HEK293 (cell line): ENCODE measurements at regions not wholly inside any gene's neighbourhood (a gene's known extent, or its start where the extent isn't known, plus 50 kb on each side); places are given as distances from the start of the nearest gene placed in this dataset.

Experiments used
- CTCF ChIA-PET: fragments of 350-600 bp; formaldehyde crosslinking; extraction: SDS; loops from one replicate; lab custom pipeline; 2021; ENCODE audit warnings: antibody characterized with exemption; lab: Yijun Ruan, JAX
- POLR2A ChIA-PET: fragments of 300-600 bp; formaldehyde crosslinking; extraction: SDS; loops from one replicate; lab custom pipeline; 2020; ENCODE audit warnings: antibody characterized with exemption, inconsistent platforms; lab: Yijun Ruan, JAX
- H3K27ac ChIP-seq: fragments of 200-500 bp; sonication (Bioruptor generic); 2 replicates; pipeline ENCODE4 v1.5.1; 2014; ENCODE audit warnings: low read depth, low read length, control low read depth, inconsistent platforms; ENCODE audit errors: extremely low read depth
- H3K36me3 ChIP-seq, 2 experiments: fragments of 200-500 bp in 1 of 2; sonication (Bioruptor generic) in 1 of 2; 1 replicate in 1 of 2; 2 replicates in 1 of 2; pipeline ENCODE4 v1.5.1; 2014 to 2017; ENCODE audit warnings: inconsistent platforms in 2 of 2, low read length in 2 of 2; ENCODE audit not compliant: control insufficient read depth in 2 of 2, insufficient read depth in 1 of 2
- H3K4me1 ChIP-seq: fragments of 200-500 bp; sonication (Bioruptor generic); 2 replicates; pipeline ENCODE4 v1.5.1; 2014; ENCODE audit warnings: mild to moderate bottlenecking, low read length, inconsistent platforms; ENCODE audit not compliant: control insufficient read depth, insufficient read depth
- H3K4me3 ChIP-seq: 2 replicates; pipeline ENCODE4 v1.5.1; 2011; ENCODE audit warnings: low read depth, mild to moderate bottlenecking, control low read depth, low read length, moderate library complexity
- H3K9me3 ChIP-seq: fragments of 200-500 bp; sonication (Bioruptor generic); 2 replicates; pipeline ENCODE4 v1.5.1; 2014; ENCODE audit warnings: low read depth, low read length, inconsistent platforms; ENCODE audit not compliant: control insufficient read depth, insufficient read depth
- BCL11B ChIP-seq: fragments of 450-650 bp; formaldehyde crosslinking; IDR thresholded peaks from 2 replicates; pipeline ENCODE4 v1.5.1; 2016; ENCODE audit warnings: low read depth, missing biosample characterization, missing genetic modification characterization
- FEZF1 ChIP-seq: fragments of 450-650 bp; formaldehyde crosslinking; IDR thresholded peaks from 2 replicates; pipeline ENCODE4 v1.5.1; 2016; ENCODE audit warnings: missing biosample characterization, missing genetic modification characterization
- GLI4 ChIP-seq: fragments of 450-650 bp; formaldehyde crosslinking; IDR thresholded peaks from 2 replicates; pipeline ENCODE4 v1.5.1; 2016; ENCODE audit warnings: missing biosample characterization, missing genetic modification characterization
- GLIS1 ChIP-seq: fragments of 450-650 bp; formaldehyde crosslinking; IDR thresholded peaks from 2 replicates; pipeline ENCODE4 v1.5.1; 2016; ENCODE audit warnings: missing biosample characterization, missing genetic modification characterization
- YY2 ChIP-seq: fragments of 450-650 bp; formaldehyde crosslinking; IDR thresholded peaks from 2 replicates; pipeline ENCODE4 v1.5.1; 2016; ENCODE audit warnings: missing biosample characterization, missing genetic modification characterization
- ZBTB20 ChIP-seq: fragments of 450-650 bp; formaldehyde crosslinking; IDR thresholded peaks from 2 replicates; pipeline ENCODE4 v1.5.1; 2016; ENCODE audit warnings: missing biosample characterization, missing genetic modification characterization
- ZNF114 ChIP-seq: fragments of 450-650 bp; formaldehyde crosslinking; IDR thresholded peaks from 2 replicates; pipeline ENCODE4 v1.5.0; 2017; ENCODE audit warnings: missing biosample characterization, missing genetic modification characterization
- ZNF132 ChIP-seq: fragments of 450-650 bp; formaldehyde crosslinking; IDR thresholded peaks from 2 replicates; pipeline ENCODE4 v1.5.1; 2017; ENCODE audit warnings: missing biosample characterization, missing genetic modification characterization, borderline replicate concordance
- ZNF16 ChIP-seq: fragments of 450-650 bp; formaldehyde crosslinking; IDR thresholded peaks from 2 replicates; pipeline ENCODE4 v1.5.1; 2016; ENCODE audit warnings: low read depth, missing biosample characterization, missing genetic modification characterization
- ZNF174 ChIP-seq: fragments of 450-650 bp; formaldehyde crosslinking; IDR thresholded peaks from 2 replicates; pipeline ENCODE4 v1.5.0; 2017; ENCODE audit warnings: missing biosample characterization, mild to moderate bottlenecking, missing genetic modification characterization
- ZNF2 ChIP-seq: fragments of 450-650 bp; formaldehyde crosslinking; IDR thresholded peaks from 2 replicates; pipeline ENCODE4 v1.5.1; 2016; ENCODE audit warnings: missing biosample characterization, missing genetic modification characterization
- ZNF311 ChIP-seq: fragments of 450-650 bp; formaldehyde crosslinking; IDR thresholded peaks from 2 replicates; pipeline ENCODE4 v1.5.1; 2017; ENCODE audit warnings: missing biosample characterization, missing genetic modification characterization, borderline replicate concordance
- ZNF341 ChIP-seq: fragments of 450-650 bp; formaldehyde crosslinking; IDR thresholded peaks from 2 replicates; pipeline ENCODE4; 2016; ENCODE audit warnings: low read depth, missing biosample characterization, missing genetic modification characterization
- ZNF391 ChIP-seq: fragments of 450-650 bp; formaldehyde crosslinking; IDR thresholded peaks from 2 replicates; pipeline ENCODE4 v1.5.1; 2016; ENCODE audit warnings: low read depth, missing biosample characterization, missing genetic modification characterization, borderline replicate concordance
- ZNF394 ChIP-seq: fragments of 450-650 bp; formaldehyde crosslinking; IDR thresholded peaks from 2 replicates; pipeline ENCODE4 v1.5.1; 2016; ENCODE audit warnings: missing biosample characterization, missing genetic modification characterization, mild to moderate bottlenecking, moderate library complexity, borderline replicate concordance
- ZNF416 ChIP-seq: fragments of 450-650 bp; formaldehyde crosslinking; IDR thresholded peaks from 2 replicates; pipeline ENCODE4 v1.5.1; 2016; ENCODE audit warnings: missing biosample characterization, missing genetic modification characterization
- ZNF521 ChIP-seq: fragments of 450-650 bp; formaldehyde crosslinking; IDR thresholded peaks from 2 replicates; pipeline ENCODE4 v1.5.1; 2017; ENCODE audit warnings: missing biosample characterization, mild to moderate bottlenecking, missing genetic modification characterization
- ZNF561 ChIP-seq: fragments of 450-650 bp; IDR thresholded peaks from 2 replicates; pipeline ENCODE4 v1.5.1; 2018; ENCODE audit warnings: missing biosample characterization, missing genetic modification characterization, borderline replicate concordance
- ZNF596 ChIP-seq: fragments of 450-650 bp; IDR thresholded peaks from 2 replicates; pipeline ENCODE4 v1.5.0; 2018; ENCODE audit warnings: missing biosample characterization, mild to moderate bottlenecking, missing genetic modification characterization, moderate library complexity
- ZNF623 ChIP-seq: fragments of 450-650 bp; formaldehyde crosslinking; IDR thresholded peaks from 2 replicates; pipeline ENCODE4 v1.5.1; 2016; ENCODE audit warnings: missing biosample characterization, missing genetic modification characterization
- ZNF626 ChIP-seq: fragments of 450-650 bp; sonication (Bioruptor Pico); formaldehyde crosslinking; IDR thresholded peaks from 2 replicates; pipeline ENCODE4 v1.5.1; 2018; ENCODE audit warnings: missing biosample characterization, missing genetic modification characterization, inconsistent platforms
- ZNF629 ChIP-seq: fragments of 450-650 bp; formaldehyde crosslinking; IDR thresholded peaks from 2 replicates; pipeline ENCODE4 v1.5.1; 2017; ENCODE audit warnings: missing biosample characterization, missing genetic modification characterization
- ZNF701 ChIP-seq: fragments of 450-650 bp; formaldehyde crosslinking; IDR thresholded peaks from 2 replicates; pipeline ENCODE4 v1.5.1; 2016; ENCODE audit warnings: missing biosample characterization, missing genetic modification characterization
- TF ChIP-seq, protein P1 (sequence below): fragments of 450-650 bp; formaldehyde crosslinking; IDR thresholded peaks from 2 replicates; pipeline ENCODE4 v1.5.1; 2017; ENCODE audit warnings: missing biosample characterization, missing genetic modification characterization
- TF ChIP-seq, protein P2 (sequence below): IDR thresholded peaks from 2 replicates; pipeline ENCODE4 v1.6.1; 2011; ENCODE audit warnings: mild to moderate bottlenecking, low read depth, low read length, borderline replicate concordance

DNA sequence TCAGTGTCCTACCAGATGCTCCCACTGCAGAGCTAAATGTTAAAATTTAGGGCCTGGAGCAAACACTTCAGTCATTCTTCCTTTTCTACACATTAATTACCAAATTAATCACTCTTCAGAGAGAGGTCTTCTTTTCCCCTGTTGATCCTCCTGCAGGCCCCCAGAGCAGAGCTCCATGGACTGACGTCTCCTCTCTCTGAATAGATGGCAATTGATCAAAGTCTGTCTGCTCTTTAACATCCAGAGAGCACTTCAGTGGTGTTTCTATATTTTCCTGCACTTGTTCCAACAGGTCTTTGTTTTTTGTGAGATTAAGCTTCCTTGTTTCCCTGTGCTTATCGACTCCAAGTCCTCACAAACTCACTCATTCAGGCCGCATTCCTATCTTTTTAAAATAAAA is 239.3 kb downstream of the SIPA1L2 start (continued):
- TF ChIP-seq, protein P1, sequence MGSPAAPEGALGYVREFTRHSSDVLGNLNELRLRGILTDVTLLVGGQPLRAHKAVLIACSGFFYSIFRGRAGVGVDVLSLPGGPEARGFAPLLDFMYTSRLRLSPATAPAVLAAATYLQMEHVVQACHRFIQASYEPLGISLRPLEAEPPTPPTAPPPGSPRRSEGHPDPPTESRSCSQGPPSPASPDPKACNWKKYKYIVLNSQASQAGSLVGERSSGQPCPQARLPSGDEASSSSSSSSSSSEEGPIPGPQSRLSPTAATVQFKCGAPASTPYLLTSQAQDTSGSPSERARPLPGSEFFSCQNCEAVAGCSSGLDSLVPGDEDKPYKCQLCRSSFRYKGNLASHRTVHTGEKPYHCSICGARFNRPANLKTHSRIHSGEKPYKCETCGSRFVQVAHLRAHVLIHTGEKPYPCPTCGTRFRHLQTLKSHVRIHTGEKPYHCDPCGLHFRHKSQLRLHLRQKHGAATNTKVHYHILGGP (tag by site-specific recombination): no peak
- TF ChIP-seq BCL11B (tag by site-specific recombination): no peak
- TF ChIP-seq ZNF701 (tag by site-specific recombination): no peak
- no peak for TF ChIP-seq ZBTB20 (tag by site-specific recombination)
- no peak for TF ChIP-seq ZNF174 (tag by site-specific recombination)
- TF ChIP-seq, protein P2, sequence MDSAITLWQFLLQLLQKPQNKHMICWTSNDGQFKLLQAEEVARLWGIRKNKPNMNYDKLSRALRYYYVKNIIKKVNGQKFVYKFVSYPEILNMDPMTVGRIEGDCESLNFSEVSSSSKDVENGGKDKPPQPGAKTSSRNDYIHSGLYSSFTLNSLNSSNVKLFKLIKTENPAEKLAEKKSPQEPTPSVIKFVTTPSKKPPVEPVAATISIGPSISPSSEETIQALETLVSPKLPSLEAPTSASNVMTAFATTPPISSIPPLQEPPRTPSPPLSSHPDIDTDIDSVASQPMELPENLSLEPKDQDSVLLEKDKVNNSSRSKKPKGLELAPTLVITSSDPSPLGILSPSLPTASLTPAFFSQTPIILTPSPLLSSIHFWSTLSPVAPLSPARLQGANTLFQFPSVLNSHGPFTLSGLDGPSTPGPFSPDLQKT: no peak
- TF ChIP-seq ZNF114 (tag by site-specific recombination): no peak
- TF ChIP-seq ZNF629 (tag by site-specific recombination): no peak
- TF ChIP-seq GLIS1: no peak

DNA sequence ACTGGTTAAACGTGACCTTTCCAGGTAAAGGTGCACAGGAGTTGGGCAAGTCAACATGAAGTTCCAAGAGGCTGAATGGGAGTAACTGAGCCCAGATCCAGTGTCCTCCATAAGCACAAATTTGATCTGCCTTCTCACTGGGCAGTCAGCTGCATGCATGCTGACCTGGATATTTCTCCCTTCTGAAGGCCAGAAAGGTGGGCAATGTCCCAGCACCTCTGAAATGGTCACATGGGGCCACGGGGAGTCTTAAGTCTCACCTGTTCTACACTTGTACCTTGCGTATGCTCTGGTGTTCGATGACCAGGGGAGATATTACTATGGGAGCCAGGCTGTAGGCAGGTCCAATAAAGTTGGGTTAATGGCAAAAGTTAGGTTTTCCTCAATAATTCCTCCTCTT is 240.2 kb downstream of the SIPA1L2 start:
- H3K9me3 ChIP-seq: no peaks in the 10 kb centered on the region
- ChIA-PET CTCF (no interaction called here), POLR2A (interaction anchor here (0.6 kb wide), 1 partner anchor 534 kb away, joined by 3 read pairs; no protein-coding TSS in a partner anchor)
- no peak overlapping the region for H3K4me3 ChIP-seq
- no peak for TF ChIP-seq ZNF341 (tag by site-specific recombination)
- no peak for TF ChIP-seq ZNF2 (tag by site-specific recombination)
- TF ChIP-seq ZNF391 (tag by site-specific recombination): no peak
- TF ChIP-seq ZNF311 (tag by site-specific recombination): no peak
- TF ChIP-seq ZNF16 (tag by site-specific recombination): no peak
- TF ChIP-seq YY2 (tag by site-specific recombination): no peak
- no peak for TF ChIP-seq ZNF623 (tag by site-specific recombination)
- TF ChIP-seq, protein P1 (tag by site-specific recombination): no peak
- no peak for TF ChIP-seq ZNF561 (tag by site-specific recombination)
- no peak for TF ChIP-seq ZNF394 (tag by site-specific recombination)
- no peak for TF ChIP-seq ZNF416 (tag by site-specific recombination)
- no peak for TF ChIP-seq FEZF1 (tag by site-specific recombination)
- no peak overlapping the region for H3K27ac ChIP-seq
- H3K36me3 ChIP-seq: no peaks in the 10 kb centered on the region
- H3K4me1 ChIP-seq: no peaks in the 10 kb centered on the region

DNA sequence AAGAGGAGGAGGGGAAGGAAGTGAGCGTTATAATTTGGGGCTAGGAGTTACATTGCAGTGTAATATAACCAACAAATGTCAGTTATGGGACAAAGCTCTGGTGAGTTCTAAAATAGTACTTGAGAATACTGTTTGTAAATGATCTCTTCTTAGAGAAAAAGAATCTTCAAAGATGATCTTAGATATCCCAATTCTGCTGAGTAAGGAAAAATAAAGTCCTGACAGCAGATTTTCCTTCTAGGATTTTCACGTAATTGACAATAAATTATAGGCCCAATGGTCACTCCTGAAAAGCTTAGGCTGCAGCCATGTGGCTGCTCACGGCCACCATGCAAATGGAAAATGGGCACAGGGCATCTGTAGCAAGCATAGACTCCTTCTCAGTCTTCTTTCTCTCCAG is 241.6 kb downstream of the SIPA1L2 start:
- Histone ChIP-seq H3K4me1 (no peaks in the 10 kb centered on the region), H3K36me3 (no peaks in the 10 kb centered on the region), H3K4me3 (no peak overlapping the region), H3K9me3 (no peaks in the 10 kb centered on the region), H3K27ac (no peak overlapping the region)
- POLR2A ChIA-PET: interaction anchor here (0.6 kb wide), 1 partner anchor 199 kb away, joined by 6 read pairs; no protein-coding TSS in a partner anchor
- TF ChIP-seq ZNF596 (tag by site-specific recombination): no peak
- TF ChIP-seq ZNF626 (tag by site-specific recombination): no peak
- no peak for TF ChIP-seq ZNF132 (tag by site-specific recombination)
- no peak for TF ChIP-seq GLI4 (tag by site-specific recombination)
- TF ChIP-seq ZNF521 (tag by site-specific recombination): no peak
- CTCF ChIA-PET: interaction anchor here (0.9 kb wide), 1 partner anchor 445 kb away, joined by 3 read pairs; no protein-coding TSS in a partner anchor
